GM19372 (cell line): ENCODE measurements at regions not wholly inside any gene's neighbourhood (a gene's known extent, or its start where the extent isn't known, plus 50 kb on each side); places are given as distances from the start of the nearest gene placed in this dataset.
"Not testable (repeated sequence)": the region's sequence is repeated elsewhere in the genome, so short reads cannot be mapped to it uniquely, and the experiment has no call there.

Source experiments
- ATAC-seq: cut with Tn5 transposase; IDR thresholded peaks from one replicate; pipeline ENCODE4 v1.9.1; 2021; ENCODE audit warnings: mild to moderate bottlenecking, low read depth, moderate library complexity; ENCODE audit not compliant: unreplicated experiment

DNA sequence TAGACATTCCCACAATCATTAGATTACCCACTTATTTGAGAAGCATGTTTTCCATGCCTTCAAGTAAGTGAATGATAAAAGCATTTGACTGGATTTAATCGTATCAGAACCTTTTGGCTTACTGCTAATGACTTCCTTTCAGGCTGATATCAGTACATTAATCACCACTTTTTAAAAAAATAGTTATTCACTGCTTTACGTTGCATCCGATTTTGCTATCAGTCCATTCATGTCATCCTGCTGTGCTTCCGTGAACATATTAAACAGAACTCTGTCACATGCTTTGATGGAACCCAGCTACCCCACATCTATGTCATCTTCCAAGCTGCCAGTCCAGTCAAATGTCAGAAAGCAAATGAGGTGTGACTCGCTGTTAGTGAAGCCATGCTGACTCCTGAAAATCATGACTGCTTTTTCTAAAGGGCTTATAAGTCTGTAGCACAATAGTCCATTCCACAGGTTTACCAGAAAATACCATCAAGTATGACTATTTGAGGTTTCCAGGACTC is 440.9 kb downstream of the IRS2 start:
- no peak for ATAC-seq

- ATAC-seq = no peak
Measured at GRCh38 chr13:109344552-109345157, 441.7 kb downstream of the IRS2 start.

GRCh38 chr13:109336730-109337129 is 449.7 kb downstream of the IRS2 start:
- no peak for ATAC-seq

- ATAC-seq = no peak
Measured at GRCh38 chr13:109333893-109334651, 452.3 kb downstream of the IRS2 start.

DNA sequence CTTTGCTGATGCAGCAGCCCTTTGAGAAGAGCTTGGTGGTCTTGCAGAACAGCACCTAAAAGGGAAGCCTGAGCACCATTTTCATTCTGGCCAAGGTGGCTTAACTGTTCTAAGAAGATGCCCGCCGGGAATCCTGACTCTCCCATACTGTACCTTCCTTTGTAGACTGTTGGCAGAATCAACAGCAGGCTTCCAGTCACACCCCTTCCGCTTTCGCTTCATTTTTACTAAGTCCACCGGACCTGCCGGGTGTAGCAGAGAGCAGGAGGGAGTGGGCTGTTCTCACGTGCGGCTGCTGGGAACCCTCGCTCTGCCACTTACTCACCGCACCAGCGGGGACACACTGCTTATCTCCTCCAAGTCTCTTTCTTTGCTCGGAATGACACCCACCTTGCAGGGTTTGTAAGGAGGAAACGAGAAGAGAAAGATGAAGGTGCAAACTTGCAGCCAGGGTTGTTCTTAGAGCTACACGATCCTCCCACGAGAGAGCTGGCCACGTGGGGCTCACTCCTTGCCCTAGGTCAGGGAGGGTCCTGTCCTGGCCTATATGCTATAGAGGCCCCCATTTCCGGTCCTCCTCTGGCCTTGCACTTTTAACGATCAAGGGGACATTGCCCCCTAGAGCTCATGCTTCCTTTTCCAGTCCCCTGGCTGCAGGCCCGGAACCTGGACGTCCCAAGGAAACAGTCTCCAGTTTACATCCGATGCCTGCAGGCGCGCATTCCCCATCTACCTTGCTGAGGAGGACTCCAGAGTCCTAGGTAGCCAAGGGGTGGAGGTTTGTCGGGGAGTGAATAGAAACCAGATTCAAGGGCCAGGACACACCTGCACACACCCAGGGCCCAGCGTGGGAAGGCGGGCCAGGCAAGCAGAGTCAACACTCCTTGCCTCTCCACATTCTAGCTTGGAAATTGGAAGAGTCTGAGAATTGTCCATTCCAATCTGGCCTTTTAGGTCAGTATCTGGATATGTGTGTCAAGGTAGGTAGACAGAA is 453.6 kb downstream of the IRS2 start:
- ATAC-seq = no peak

GRCh38 chr13:109331898-109332297 is 454.5 kb downstream of the IRS2 start:
- no peak for ATAC-seq

GRCh38 chr13:109331011-109331433 is 455.4 kb downstream of the IRS2 start:
- ATAC-seq = no peak

- ATAC-seq = no peak
Measured at GRCh38 chr13:109330123-109330522, 456.3 kb downstream of the IRS2 start.

- no peak for ATAC-seq
Measured at GRCh38 chr13:109329175-109329574, 457.2 kb downstream of the IRS2 start.

DNA sequence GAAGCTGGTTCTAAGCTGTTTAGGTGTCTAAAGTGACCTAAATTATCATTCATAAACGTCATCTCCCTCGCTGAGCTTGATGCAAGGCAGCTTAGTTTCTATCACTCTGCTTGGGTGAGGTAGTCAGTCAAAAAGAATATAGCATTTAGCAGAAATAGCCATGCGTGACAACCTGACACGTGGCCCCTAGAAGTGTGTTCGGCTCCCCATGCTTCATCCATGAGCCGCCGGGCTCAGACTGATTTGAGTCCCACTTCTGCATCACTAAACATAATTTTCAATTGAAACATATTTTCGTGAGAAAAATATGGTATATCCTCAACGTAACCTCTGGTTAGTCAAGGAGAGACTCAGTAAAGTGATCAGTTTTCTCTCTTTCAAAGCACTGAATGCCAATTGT is 459.8 kb downstream of the IRS2 start:
- ATAC-seq = no peak

GRCh38 chr13:109323338-109323737 is 463.0 kb downstream of the IRS2 start:
- ATAC-seq = no peak

GRCh38 chr13:109318945-109319590 is 467.3 kb downstream of the IRS2 start:
- no peak for ATAC-seq

DNA sequence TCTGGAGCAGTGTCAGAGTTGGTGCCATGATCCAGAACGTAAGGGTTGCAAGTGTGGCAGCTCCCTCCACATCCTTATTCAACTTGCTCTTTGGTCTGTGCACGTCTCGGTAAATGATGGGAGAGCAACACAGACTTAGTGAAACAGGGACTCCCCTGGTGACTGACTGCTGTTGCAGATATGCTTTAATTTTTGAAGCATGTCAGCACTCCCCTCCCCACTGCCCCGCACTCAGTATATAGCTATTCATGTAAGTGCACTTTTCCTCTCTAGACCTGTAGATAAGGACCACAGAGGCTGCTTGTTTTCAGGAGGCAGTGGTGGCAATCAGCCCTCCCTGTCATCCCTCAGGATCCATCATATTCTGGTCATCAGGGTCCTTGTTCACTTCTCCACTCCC is 470.9 kb downstream of the IRS2 start:
- ATAC-seq = no peak

DNA sequence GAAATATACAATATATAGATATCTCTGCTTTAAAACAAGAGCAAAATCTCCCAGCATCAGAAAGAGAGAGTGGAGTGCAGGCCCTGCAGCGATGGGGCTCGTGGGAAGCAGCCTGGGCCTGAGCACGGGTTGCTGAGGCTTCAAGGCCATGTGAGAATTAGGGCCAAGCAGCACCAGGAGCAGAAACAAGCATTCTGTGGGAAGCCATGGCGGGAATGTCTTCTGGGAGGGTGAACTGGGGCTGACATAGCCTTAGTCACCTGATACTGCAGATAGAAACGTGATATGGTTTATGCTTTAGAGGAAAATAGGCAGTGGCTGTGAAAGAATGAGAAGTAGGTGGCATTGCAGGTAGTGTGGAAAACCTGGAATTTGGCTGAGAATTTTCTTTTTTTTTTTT is 472.3 kb downstream of the IRS2 start:
- no peak for ATAC-seq

DNA sequence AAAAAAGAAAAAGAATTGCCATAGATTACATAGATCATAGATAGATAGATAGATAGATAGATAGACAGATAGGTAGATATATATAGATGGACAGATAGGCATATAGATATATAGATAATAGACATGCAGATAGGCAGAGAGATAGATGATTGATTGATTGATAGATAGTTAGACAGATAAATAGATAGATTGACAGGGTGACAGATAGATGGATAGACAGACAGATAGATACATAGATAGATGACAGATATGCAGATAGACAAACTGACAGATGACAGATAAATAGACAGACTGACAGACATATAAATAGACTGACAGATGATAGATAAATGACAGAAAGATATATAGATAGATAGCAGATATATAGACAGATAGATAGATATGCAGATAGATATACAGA is 474.0 kb downstream of the IRS2 start:
- ATAC-seq = no peak

- not testable (repeated sequence) for ATAC-seq
Measured at GRCh38 chr13:109311431-109311976, 474.9 kb downstream of the IRS2 start.

- no peak for ATAC-seq
Measured at GRCh38 chr13:109309625-109310363, 476.6 kb downstream of the IRS2 start.

DNA sequence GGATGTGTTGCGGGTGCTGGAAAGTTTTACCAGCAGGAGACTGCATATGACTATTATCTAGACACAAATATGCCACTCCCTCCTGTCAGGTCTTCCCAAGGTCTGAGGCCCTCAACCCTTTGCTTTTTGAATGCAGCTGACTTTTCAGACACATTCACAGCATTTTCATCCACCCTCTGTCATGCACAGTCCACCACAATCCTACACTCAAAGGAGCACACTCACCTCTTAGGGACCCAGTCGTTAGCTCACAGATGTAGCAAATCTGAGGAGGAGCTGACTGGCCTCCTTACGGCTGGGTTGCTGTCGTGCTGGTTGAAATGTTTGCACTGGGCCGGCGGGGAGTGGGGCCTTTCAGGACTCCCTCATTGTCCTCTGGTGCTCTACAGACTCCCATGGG is 479.4 kb downstream of the IRS2 start:
- ATAC-seq = no peak

- ATAC-seq = no peak
Measured at GRCh38 chr13:109301726-109302125, 484.7 kb downstream of the IRS2 start.
